C4-2B (cell line): ENCODE measurements at regions not wholly inside any gene's neighbourhood (a gene's known extent, or its start where the extent isn't known, plus 50 kb on each side); places are given as distances from the start of the nearest gene placed in this dataset.

Experiments used
- CTCF ChIP-seq: fragments of 450-650 bp; conservative IDR thresholded peaks from 2 replicates; pipeline ENCODE4 v1.5.1; 2017; ENCODE audit warnings: mild to moderate bottlenecking
- ZFX ChIP-seq: fragments of 450-650 bp; IDR thresholded peaks from 2 replicates; pipeline ENCODE4 v1.6.1; 2017

- TF ChIP-seq CTCF (no peak), ZFX (no peak)
Measured at GRCh38 chr16:6704306-6704930, 628.2 kb upstream of the RBFOX1 start.
